Ishikawa (cell line): ENCODE measurements at regions not wholly inside any gene's neighbourhood (a gene's known extent, or its start where the extent isn't known, plus 50 kb on each side); places are given as distances from the start of the nearest gene placed in this dataset.

Experiments used
- CEBPB ChIP-seq: IDR thresholded peaks from 2 replicates; pipeline ENCODE4 v1.6.1; 2012
- CREB1 ChIP-seq: IDR thresholded peaks from 2 replicates; pipeline ENCODE4 v1.6.1; 2012; ENCODE audit warnings: low read depth
- EGR1 ChIP-seq: IDR thresholded peaks from 2 replicates; pipeline ENCODE4 v1.6.1; 2012
- EP300 ChIP-seq: IDR thresholded peaks from 2 replicates; pipeline ENCODE4 v1.6.1; 2012; ENCODE audit warnings: borderline replicate concordance
- FOXM1 ChIP-seq: IDR thresholded peaks from 2 replicates; pipeline ENCODE4 v1.6.1; 2012; ENCODE audit warnings: low read depth, borderline replicate concordance
- NFIC ChIP-seq: IDR thresholded peaks from 2 replicates; pipeline ENCODE4 v1.6.1; 2012
- RAD21 ChIP-seq: IDR thresholded peaks from 2 replicates; pipeline ENCODE4 v1.6.1; 2012; ENCODE audit warnings: low read depth
- TAF1 ChIP-seq: IDR thresholded peaks from 2 replicates; pipeline ENCODE4 v1.6.1; 2012; ENCODE audit warnings: low read depth, mild to moderate bottlenecking
- TCF12 ChIP-seq: IDR thresholded peaks from 2 replicates; pipeline ENCODE4 v1.6.1; 2012; ENCODE audit warnings: low read depth
- TEAD4 ChIP-seq: IDR thresholded peaks from 2 replicates; pipeline ENCODE4 v1.6.1; 2012
- YY1 ChIP-seq: IDR thresholded peaks from 2 replicates; pipeline ENCODE4 v1.6.1; 2012; ENCODE audit warnings: low read depth
- ZBTB7A ChIP-seq: IDR thresholded peaks from 2 replicates; pipeline ENCODE4 v1.6.1; 2012; ENCODE audit warnings: low read depth
- TF ChIP-seq, protein P1 (sequence below): IDR thresholded peaks from 2 replicates; pipeline ENCODE4 v1.6.1; 2012; ENCODE audit warnings: low read depth, mild to moderate bottlenecking
- TF ChIP-seq, protein P2 (sequence below): IDR thresholded peaks from 2 replicates; pipeline ENCODE4 v1.6.1; 2012
- TF ChIP-seq, protein P3 (sequence below): IDR thresholded peaks from 2 replicates; pipeline ENCODE4 v1.6.1; 2012

DNA sequence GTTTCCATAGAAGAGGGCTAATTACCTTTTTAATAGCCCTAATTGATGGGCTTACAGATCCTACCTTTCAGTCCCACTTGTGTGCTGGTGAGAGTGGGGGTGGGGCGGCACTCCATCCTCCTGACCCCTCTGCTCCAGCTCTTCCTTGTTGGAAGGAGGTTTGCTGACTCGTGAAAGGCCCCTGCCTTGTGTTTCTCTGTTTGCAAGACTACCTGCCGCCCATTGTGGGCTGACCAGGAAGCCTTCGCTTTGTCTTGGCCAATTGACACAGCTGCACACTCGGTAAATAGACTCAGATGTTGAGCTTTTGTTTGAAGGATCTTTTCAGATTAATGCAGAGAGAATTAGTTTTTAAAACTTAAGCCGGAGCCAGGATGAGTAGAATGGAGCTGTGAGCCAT is 197.3 kb upstream of the HES1 start:
- TF ChIP-seq YY1 (no peak), TAF1 (no peak), RAD21 (no peak), CEBPB (no peak), TEAD4 (no peak), FOXM1 (no peak)
- TF ChIP-seq, protein P1, sequence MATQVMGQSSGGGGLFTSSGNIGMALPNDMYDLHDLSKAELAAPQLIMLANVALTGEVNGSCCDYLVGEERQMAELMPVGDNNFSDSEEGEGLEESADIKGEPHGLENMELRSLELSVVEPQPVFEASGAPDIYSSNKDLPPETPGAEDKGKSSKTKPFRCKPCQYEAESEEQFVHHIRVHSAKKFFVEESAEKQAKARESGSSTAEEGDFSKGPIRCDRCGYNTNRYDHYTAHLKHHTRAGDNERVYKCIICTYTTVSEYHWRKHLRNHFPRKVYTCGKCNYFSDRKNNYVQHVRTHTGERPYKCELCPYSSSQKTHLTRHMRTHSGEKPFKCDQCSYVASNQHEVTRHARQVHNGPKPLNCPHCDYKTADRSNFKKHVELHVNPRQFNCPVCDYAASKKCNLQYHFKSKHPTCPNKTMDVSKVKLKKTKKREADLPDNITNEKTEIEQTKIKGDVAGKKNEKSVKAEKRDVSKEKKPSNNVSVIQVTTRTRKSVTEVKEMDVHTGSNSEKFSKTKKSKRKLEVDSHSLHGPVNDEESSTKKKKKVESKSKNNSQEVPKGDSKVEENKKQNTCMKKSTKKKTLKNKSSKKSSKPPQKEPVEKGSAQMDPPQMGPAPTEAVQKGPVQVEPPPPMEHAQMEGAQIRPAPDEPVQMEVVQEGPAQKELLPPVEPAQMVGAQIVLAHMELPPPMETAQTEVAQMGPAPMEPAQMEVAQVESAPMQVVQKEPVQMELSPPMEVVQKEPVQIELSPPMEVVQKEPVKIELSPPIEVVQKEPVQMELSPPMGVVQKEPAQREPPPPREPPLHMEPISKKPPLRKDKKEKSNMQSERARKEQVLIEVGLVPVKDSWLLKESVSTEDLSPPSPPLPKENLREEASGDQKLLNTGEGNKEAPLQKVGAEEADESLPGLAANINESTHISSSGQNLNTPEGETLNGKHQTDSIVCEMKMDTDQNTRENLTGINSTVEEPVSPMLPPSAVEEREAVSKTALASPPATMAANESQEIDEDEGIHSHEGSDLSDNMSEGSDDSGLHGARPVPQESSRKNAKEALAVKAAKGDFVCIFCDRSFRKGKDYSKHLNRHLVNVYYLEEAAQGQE: no peak

DNA sequence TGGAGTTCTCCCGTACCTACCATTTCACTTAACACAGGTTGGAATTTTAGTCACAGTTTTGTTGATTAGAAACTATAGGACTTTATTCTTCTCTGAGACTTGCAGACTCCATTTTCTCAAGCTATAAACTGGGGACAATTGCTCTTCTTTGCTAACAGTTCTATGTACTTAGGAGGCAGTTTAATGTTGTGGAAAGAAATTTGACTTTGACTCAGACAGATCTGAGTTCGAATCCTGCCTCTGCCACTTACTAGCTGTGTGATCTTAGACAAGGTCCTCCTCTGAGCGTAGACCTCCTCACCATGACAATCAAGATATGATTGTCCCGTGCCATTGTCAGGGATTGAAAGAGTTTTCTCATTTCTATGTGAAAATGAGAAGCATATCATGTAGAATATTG is 196.4 kb upstream of the HES1 start:
- TF ChIP-seq, protein P2, sequence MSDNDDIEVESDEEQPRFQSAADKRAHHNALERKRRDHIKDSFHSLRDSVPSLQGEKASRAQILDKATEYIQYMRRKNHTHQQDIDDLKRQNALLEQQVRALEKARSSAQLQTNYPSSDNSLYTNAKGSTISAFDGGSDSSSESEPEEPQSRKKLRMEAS: no peak
- no peak for TF ChIP-seq ZBTB7A
- TF ChIP-seq TAF1: no peak
- TF ChIP-seq CEBPB: no peak
- no peak for TF ChIP-seq FOXM1
- no peak for TF ChIP-seq RAD21
- TF ChIP-seq TEAD4: no peak
- no peak for TF ChIP-seq EGR1
- TF ChIP-seq EP300: no peak
- TF ChIP-seq, protein P3, sequence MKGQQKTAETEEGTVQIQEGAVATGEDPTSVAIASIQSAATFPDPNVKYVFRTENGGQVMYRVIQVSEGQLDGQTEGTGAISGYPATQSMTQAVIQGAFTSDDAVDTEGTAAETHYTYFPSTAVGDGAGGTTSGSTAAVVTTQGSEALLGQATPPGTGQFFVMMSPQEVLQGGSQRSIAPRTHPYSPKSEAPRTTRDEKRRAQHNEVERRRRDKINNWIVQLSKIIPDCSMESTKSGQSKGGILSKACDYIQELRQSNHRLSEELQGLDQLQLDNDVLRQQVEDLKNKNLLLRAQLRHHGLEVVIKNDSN: no peak
- TF ChIP-seq, protein P1: no peak
- no peak for TF ChIP-seq NFIC
- TF ChIP-seq CREB1: no peak

DNA sequence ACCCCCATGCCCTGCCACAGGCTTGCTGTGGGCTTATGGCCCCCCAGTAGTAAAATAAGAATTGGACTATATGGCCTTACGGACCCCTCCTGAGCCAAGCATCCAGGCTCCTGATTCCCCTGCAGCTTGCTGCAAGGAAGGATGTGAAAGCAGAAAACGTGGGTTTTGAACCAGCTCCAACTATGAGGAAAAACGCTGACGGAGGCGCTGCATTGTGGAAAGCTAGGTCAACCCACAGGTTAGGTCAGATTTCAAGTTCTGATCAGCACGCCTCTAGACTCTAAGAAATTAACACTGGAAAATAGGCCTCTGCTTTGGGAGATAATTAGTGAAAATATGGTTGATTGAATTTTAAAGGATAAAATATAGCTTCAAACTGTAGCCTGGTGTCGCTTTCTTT is 195.4 kb upstream of the HES1 start:
- TF ChIP-seq FOXM1 (no peak), YY1 (no peak), NFIC (no peak), CREB1 (no peak)
- TF ChIP-seq, protein P1: no peak

DNA sequence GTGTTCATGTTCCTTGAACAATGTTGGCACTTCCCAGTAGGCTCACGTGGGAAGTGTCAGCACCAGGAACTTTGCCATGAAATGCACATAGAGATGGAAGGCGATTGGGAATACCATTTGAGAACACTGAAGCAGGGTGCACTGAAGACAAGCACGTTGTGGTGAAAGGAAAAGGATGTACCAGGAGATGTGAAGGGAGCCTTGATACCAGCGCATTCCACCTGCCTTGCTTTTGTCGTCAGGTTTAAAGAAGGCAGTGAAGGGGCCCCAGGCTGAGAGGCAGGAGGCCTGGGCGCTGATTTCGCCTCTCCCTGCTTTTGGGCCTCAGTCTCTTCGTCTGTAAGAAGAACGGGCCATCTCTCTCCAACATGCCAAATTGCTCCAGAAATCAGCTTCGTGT is 194.5 kb upstream of the HES1 start:
- TF ChIP-seq RAD21 (no peak), CEBPB (no peak), EP300 (no peak), EGR1 (no peak), YY1 (no peak), TAF1 (no peak), TEAD4 (no peak)
- TF ChIP-seq, protein P3: no peak

DNA sequence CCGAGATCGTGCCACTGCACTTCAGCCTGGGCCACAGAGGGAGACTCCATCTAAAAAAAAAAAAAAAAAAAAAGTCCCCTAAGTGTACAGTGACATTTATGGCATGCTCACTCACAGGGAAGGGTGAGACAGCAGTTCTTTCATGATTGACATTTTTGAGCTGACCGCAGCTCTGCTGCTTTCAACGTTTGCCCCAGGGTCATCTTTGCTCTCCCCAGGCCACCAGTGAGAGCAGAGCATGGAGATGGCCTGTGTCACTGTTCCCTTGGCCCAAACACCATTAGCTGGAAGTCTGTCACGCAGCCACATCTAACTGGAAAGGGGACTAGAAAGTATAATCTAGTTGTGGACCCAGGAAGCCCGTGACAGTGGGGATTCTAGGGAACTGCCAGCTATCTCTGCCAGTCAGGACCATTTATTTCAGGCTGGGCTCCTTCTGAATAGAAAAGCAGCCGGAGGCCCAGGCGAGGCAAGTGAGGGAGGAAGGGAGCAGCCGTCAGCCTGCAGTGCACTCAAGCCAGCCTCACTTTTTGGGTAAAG is 193.4 kb upstream of the HES1 start:
- TF ChIP-seq, protein P1: no peak
- TF ChIP-seq FOXM1 (no peak), TCF12 (no peak), TEAD4 (no peak), TAF1 (no peak), YY1 (no peak), RAD21 (no peak), NFIC (no peak), EP300 (no peak), CEBPB (no peak), ZBTB7A (no peak)
- TF ChIP-seq, protein P2: no peak
- TF ChIP-seq, protein P3: no peak
